GDM1 (cell line): ENCODE measurements at regions not wholly inside any gene's neighbourhood (a gene's known extent, or its start where the extent isn't known, plus 50 kb on each side); places are given as distances from the start of the nearest gene placed in this dataset.

Source experiments
- DNase-seq: peaks from one replicate; lab custom pipeline; 2025; lab: John Stamatoyannopoulos, UW

- DNase-seq, result no peak
These were observed 371.4 kb downstream of the HDGFL1 start for GRCh38 chr6:22940581-22941290.

- no peak for DNase-seq
These were observed 373.0 kb downstream of the HDGFL1 start for GRCh38 chr6:22942403-22942802.

GRCh38 chr6:22943327-22943726, 374.0 kb downstream of the HDGFL1 start:
- DNase-seq, result no peak

GRCh38 chr6:22949967-22950366, 380.6 kb downstream of the HDGFL1 start:
- DNase-seq, result no peak

- no peak for DNase-seq
These were observed 382.7 kb downstream of the HDGFL1 start for GRCh38 chr6:22952097-22952496.

GRCh38 chr6:22954749-22955385, 385.5 kb downstream of the HDGFL1 start:
- DNase-seq, result no peak

- no peak for DNase-seq
These were observed 386.8 kb downstream of the HDGFL1 start for GRCh38 chr6:22956029-22956681.

GRCh38 chr6:22958677-22959076, 389.3 kb downstream of the HDGFL1 start:
- no peak for DNase-seq

GRCh38 chr6:22959571-22959970, 390.2 kb downstream of the HDGFL1 start:
- no peak for DNase-seq

GRCh38 chr6:22964334-22964733, 395.0 kb downstream of the HDGFL1 start:
- DNase-seq, result no peak

GRCh38 chr6:22965889-22966288, 396.5 kb downstream of the HDGFL1 start:
- DNase-seq, result no peak

- DNase-seq, result no peak
These were observed 397.5 kb downstream of the HDGFL1 start for GRCh38 chr6:22966691-22967422.

- DNase-seq, result no peak
These were observed 400.6 kb downstream of the HDGFL1 start for GRCh38 chr6:22970004-22970403.

- DNase-seq, result no peak
These were observed 403.4 kb downstream of the HDGFL1 start for GRCh38 chr6:22972771-22973170.

GRCh38 chr6:22975079-22975478, 405.7 kb downstream of the HDGFL1 start:
- DNase-seq, result no peak

GRCh38 chr6:22980446-22980845, 411.1 kb downstream of the HDGFL1 start:
- DNase-seq, result no peak

GRCh38 chr6:23002044-23002619, 432.8 kb downstream of the HDGFL1 start:
- no peak for DNase-seq

GRCh38 chr6:23003671-23004467, 434.5 kb downstream of the HDGFL1 start:
- DNase-seq, result no peak

GRCh38 chr6:23006656-23007055, 437.3 kb downstream of the HDGFL1 start:
- no peak for DNase-seq

- no peak for DNase-seq
These were observed 442.2 kb downstream of the HDGFL1 start for GRCh38 chr6:23011615-23012014.

GRCh38 chr6:23013776-23014175, 444.4 kb downstream of the HDGFL1 start:
- DNase-seq, result no peak
